ENCODE measurements at regions not wholly inside any gene's neighbourhood (a gene's known extent, or its start where the extent isn't known, plus 50 kb on each side); places are given as distances from the start of the nearest gene placed in this dataset.

DNA sequence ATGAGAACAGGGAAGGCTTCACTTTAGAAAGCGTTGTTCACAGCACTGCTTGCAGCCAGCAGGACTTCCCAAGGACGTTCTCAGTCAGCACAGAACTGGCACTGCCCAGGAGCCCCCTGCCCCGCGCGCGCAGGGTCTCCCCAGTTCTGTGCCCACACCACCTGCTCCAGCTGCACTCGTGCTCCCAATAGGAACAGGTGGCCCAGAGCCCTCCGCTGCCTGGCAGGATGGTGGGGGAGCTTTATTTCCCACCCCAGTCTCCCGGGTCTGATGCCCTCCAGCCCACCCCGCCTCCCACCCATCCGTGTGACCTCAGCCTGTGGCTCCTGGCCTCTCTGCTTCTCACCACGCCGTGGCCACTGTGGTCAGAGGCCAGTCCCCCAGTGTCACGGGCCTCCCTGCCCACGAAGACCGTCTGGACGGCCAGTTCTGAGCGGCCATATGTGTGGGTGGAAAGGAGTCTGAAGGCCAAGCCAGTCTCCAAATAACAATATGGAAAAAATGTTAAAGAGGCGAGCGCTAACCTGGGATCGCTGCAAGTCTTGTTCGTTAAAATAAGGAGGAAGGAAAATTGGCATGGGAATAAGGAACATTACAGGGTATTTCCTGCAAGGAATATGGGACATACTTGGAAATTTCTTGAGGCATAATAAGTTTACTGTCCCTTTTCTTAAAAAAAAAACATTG lies 54.6 kb upstream of the PCSK6 start:
- TF ChIP-seq, protein P1, sequence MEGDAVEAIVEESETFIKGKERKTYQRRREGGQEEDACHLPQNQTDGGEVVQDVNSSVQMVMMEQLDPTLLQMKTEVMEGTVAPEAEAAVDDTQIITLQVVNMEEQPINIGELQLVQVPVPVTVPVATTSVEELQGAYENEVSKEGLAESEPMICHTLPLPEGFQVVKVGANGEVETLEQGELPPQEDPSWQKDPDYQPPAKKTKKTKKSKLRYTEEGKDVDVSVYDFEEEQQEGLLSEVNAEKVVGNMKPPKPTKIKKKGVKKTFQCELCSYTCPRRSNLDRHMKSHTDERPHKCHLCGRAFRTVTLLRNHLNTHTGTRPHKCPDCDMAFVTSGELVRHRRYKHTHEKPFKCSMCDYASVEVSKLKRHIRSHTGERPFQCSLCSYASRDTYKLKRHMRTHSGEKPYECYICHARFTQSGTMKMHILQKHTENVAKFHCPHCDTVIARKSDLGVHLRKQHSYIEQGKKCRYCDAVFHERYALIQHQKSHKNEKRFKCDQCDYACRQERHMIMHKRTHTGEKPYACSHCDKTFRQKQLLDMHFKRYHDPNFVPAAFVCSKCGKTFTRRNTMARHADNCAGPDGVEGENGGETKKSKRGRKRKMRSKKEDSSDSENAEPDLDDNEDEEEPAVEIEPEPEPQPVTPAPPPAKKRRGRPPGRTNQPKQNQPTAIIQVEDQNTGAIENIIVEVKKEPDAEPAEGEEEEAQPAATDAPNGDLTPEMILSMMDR (IDR thresholded peaks at IDR 0.05; ENCODE audit: insufficient read depth, low read length, poor library complexity, severe bottlenecking), result no peak
- DNase-seq (ENCODE audit: extremely low read depth, insufficient read length), result no peak
- Histone ChIP-seq H3K4me3 (replicated peaks; ENCODE audit: low read depth, low read length) (no peak overlapping the region), H3K36me3 (ENCODE audit: control insufficient read depth, insufficient read depth, low read length) (no peaks in the 10 kb centered on the region), H3K27me3 (replicated peaks; ENCODE audit: control insufficient read depth, insufficient read depth, low read length) (no peaks in the 10 kb centered on the region; the same call in 1 of the 2 replicates)

GRCh38 chr15:101543431-101543830 lies 53.9 kb upstream of the PCSK6 start:
- Histone ChIP-seq H3K36me3 (ENCODE audit: control insufficient read depth, insufficient read depth, low read length) (no peaks in the 10 kb centered on the region), H3K27me3 (replicated peaks; ENCODE audit: control insufficient read depth, insufficient read depth, low read length) (no peaks in the 10 kb centered on the region; the same call in 1 of the 2 replicates), H3K4me3 (replicated peaks; ENCODE audit: low read depth, low read length) (no peak overlapping the region)
- TF ChIP-seq, protein P1 (IDR thresholded peaks at IDR 0.05; ENCODE audit: insufficient read depth, low read length, poor library complexity, severe bottlenecking), result no peak
- DNase-seq (ENCODE audit: extremely low read depth, insufficient read length), result no peak

GRCh38 chr15:101543026-101543390 lies 53.5 kb upstream of the PCSK6 start:
- Histone ChIP-seq H3K4me3 (replicated peaks; ENCODE audit: low read depth, low read length) (no peak overlapping the region), H3K36me3 (ENCODE audit: control insufficient read depth, insufficient read depth, low read length) (no peaks in the 10 kb centered on the region), H3K27me3 (replicated peaks; ENCODE audit: control insufficient read depth, insufficient read depth, low read length) (no peaks in the 10 kb centered on the region; the same call in 1 of the 2 replicates)
- TF ChIP-seq, protein P1 (IDR thresholded peaks at IDR 0.05; ENCODE audit: insufficient read depth, low read length, poor library complexity, severe bottlenecking), result no peak
- no peak for DNase-seq (ENCODE audit: extremely low read depth, insufficient read length)

DNA sequence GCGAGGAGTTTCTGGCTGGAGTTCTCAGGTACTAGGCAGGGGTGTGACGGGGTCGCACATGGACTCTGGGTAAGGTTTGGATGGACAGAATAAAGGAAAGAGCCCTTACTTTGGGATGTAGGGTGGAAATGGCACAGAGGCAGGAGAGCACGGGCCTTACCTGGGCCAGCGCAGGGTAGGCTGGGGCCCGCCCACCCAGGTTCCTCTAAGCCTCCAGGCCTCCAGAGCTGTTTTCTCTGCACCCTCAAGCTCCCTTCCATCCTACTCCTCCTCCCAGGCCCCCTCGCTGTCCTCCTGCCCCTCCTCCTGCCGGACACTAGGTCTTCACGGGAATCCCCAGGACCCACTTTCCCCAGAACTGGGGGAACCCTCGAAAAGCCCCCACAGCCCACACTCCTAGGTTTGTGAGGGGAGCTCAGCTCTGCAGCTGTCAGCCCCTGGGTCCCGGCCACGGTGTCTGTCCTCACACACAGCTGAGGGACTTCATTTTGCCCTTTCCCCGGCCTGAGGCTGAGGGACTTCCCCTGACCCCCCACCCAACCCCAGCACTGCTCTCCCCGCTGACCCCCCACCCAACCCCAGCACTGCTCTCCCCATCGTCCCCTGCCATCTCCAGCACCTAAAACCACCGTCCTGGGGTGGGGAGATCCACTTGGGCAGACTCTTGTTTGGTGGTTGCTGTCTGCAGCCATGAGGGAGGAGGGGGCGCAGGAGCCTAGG lies 53.0 kb upstream of the PCSK6 start:
- Histone ChIP-seq H3K4me3 (replicated peaks; ENCODE audit: low read depth, low read length) (no peak overlapping the region), H3K27me3 (replicated peaks; ENCODE audit: control insufficient read depth, insufficient read depth, low read length) (no peaks in the 10 kb centered on the region; the same call in 1 of the 2 replicates), H3K36me3 (ENCODE audit: control insufficient read depth, insufficient read depth, low read length) (no peaks in the 10 kb centered on the region)
- DNase-seq (ENCODE audit: extremely low read depth, insufficient read length), result no peak
- TF ChIP-seq, protein P1 (IDR thresholded peaks at IDR 0.05; ENCODE audit: insufficient read depth, low read length, poor library complexity, severe bottlenecking), result no peak

DNA sequence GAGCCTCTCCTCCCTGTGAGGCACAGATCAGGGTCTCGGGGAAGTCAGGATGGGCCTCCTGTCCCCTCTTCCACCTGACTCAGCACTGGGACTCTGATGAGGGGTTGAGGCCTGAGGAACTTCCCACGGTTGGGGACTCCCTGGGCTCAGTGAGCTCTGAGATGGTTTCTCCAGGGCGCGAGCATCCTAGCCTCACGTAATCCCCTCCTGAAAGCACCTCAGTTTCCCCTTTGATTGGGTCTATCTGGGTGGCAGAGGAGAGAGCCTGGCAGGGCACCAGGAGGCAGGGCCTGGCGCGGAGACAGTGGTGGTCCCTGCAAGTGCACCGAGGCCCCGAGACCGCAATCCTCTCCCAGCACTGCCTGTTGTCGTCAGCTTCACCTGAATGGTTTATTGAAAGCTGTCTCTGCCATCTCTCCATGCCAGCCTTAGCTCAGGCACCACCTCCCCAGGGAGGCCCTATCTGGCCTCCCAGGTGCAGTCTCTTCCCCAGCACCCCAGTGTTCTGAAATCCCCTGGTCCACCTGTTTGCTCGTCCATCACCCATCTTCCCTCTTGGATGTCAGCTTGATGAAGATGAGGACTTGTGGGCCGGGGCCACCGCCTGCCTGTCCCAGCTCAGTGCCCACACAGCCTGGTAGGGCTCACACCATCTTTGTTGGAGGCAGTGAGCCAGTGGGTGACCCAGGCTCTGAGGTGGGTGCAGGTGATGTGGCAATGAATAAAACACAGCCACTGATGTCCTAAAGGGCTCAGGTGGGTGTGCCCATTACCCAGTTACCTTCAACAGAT lies 52.2 kb upstream of the PCSK6 start:
- DNase-seq (ENCODE audit: extremely low read depth, insufficient read length), result no peak
- no peaks in the 10 kb centered on the region for H3K36me3 ChIP-seq (ENCODE audit: control insufficient read depth, insufficient read depth, low read length)
- no peaks in the 10 kb centered on the region; the same call in 1 of the 2 replicates for H3K27me3 ChIP-seq (replicated peaks; ENCODE audit: control insufficient read depth, insufficient read depth, low read length)
- H3K4me3 ChIP-seq (replicated peaks; ENCODE audit: low read depth, low read length), result no peak overlapping the region
- TF ChIP-seq, protein P1 (IDR thresholded peaks at IDR 0.05; ENCODE audit: insufficient read depth, low read length, poor library complexity, severe bottlenecking), result no peak
